Colonic mucosa (tissue), 4 donors: ENCODE measurements at regions not wholly inside any gene's neighbourhood (a gene's known extent, or its start where the extent isn't known, plus 50 kb on each side); places are given as distances from the start of the nearest gene placed in this dataset.
A peak's percentile ranks its signal among the peaks of the same experiment; 100 is the strongest.

Source experiments
- DNase-seq: peaks from one replicate; pipeline ENCODE4 v3.0.0-alpha.2; 2020
- H3K27ac ChIP-seq: fragments of 200-600 bp; one replicate; pipeline ENCODE4 v1.8.0; 2021
- H3K27me3 ChIP-seq: fragments of 200-600 bp; one replicate; pipeline ENCODE4 v1.8.0; 2021
- H3K36me3 ChIP-seq: fragments of 200-600 bp; one replicate; pipeline ENCODE4 v1.8.0; 2021
- H3K4me1 ChIP-seq: fragments of 200-600 bp; one replicate; pipeline ENCODE4 v1.8.0; 2021; ENCODE audit warnings: mild to moderate bottlenecking
- H3K4me3 ChIP-seq: fragments of 200-600 bp; one replicate; pipeline ENCODE4 v1.8.0; 2021
- H3K9ac ChIP-seq, 2 donors: one replicate each; pipeline ENCODE4 v1.7.0; 2013; ENCODE audit warnings: control low read depth in 2 of 2, low read depth in 2 of 2, low read length in 2 of 2
- H3K9me3 ChIP-seq: fragments of 200-600 bp; one replicate; pipeline ENCODE4 v1.8.0; 2021
- intact Hi-C: fragments of 100-400 bp; cut with DNase I; formaldehyde crosslinking; loops from one replicate; pipeline ENCODE4 v1.14.1; 2022
- TF ChIP-seq, protein P1 (sequence below): fragments of 200-600 bp; IDR thresholded peaks from one replicate; pipeline ENCODE4 v1.8.0; 2022; ENCODE audit warnings: antibody characterized with exemption, mild to moderate bottlenecking
- donor health status: healthy.
- donor health status: DM: no; HTN: no; CAD: no.
- donor health status: DM: no; HTN: no; CAD: no.

DNA sequence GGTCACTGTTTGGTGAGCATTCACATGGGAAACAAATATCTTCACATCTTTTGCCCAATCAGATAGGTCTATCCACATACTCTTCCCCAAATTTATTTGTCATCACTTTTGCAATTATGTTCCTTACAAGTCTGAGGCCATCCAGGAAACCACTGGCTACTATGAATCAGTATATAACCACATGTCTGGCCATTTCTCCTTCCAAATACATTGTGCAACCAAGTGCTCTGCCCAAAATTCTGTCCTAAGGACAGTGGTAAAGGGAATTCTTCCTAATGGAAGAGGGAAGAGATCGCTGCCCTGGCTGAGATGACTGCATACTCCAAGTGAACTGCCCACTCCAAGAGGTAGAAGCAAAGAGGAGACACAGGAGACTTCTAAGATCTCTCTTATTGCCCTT lies 148.9 kb upstream of the MAX start:
- no peaks in the 10 kb centered on the region for H3K9me3 ChIP-seq
- intact Hi-C loops, result no loop called here
- TF ChIP-seq, protein P1, sequence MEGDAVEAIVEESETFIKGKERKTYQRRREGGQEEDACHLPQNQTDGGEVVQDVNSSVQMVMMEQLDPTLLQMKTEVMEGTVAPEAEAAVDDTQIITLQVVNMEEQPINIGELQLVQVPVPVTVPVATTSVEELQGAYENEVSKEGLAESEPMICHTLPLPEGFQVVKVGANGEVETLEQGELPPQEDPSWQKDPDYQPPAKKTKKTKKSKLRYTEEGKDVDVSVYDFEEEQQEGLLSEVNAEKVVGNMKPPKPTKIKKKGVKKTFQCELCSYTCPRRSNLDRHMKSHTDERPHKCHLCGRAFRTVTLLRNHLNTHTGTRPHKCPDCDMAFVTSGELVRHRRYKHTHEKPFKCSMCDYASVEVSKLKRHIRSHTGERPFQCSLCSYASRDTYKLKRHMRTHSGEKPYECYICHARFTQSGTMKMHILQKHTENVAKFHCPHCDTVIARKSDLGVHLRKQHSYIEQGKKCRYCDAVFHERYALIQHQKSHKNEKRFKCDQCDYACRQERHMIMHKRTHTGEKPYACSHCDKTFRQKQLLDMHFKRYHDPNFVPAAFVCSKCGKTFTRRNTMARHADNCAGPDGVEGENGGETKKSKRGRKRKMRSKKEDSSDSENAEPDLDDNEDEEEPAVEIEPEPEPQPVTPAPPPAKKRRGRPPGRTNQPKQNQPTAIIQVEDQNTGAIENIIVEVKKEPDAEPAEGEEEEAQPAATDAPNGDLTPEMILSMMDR, result no peak
- no peaks in the 10 kb centered on the region for H3K27me3 ChIP-seq
- peaks cover 4% of the 10 kb centered on the region for H3K4me1 ChIP-seq
- H3K27ac ChIP-seq, result no peak overlapping the region
- no peak overlapping the region for H3K9ac ChIP-seq
- no peak overlapping the region for H3K4me3 ChIP-seq
- H3K36me3 ChIP-seq, result no peaks in the 10 kb centered on the region
- DNase-seq, result no peak

DNA sequence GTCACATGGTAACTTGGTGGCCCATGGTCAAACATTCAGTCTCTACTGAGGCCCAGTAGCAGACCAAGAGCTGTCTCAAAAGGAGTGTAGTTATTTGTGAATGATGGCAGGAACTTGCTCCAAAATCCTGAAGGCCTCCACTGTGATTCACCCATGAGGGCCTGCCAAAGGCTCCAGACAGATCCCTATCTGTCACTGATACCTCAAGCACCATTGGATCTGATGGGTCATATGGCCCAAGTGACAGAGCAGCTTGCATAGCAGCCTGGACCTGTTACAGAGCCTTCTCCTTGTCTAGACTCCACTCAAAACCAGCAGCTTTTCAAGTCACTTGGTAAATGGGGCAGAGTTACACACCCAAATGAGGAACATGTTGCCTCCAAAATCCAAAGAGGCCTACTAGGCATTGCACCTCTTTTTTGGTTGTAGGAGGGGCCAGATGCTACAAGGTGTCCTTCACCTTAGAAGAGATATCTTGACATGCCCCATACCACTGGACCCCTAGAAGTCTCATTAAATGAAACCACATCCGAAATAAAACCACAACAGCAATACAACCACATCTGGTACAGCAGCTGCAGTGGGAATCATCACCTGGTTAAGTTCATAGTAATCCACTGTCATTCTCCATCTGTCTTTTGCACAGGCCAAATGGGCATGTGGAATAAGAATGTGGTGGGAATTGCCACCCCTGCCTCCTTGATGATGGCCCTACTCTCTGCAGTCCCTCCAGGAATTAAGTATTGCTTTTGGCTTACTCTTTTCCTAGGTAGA lies 150.4 kb upstream of the MAX start:
- H3K4me3 ChIP-seq, result no peak overlapping the region
- intact Hi-C loops, result no loop called here
- H3K36me3 ChIP-seq, result no peaks in the 10 kb centered on the region
- H3K4me1 ChIP-seq, result peaks cover 4% of the 10 kb centered on the region
- no peaks in the 10 kb centered on the region for H3K27me3 ChIP-seq
- no peaks in the 10 kb centered on the region for H3K9me3 ChIP-seq
- DNase-seq, result no peak
- TF ChIP-seq, protein P1, result no peak
- H3K27ac ChIP-seq, result no peak overlapping the region
- no peak overlapping the region for H3K9ac ChIP-seq

DNA sequence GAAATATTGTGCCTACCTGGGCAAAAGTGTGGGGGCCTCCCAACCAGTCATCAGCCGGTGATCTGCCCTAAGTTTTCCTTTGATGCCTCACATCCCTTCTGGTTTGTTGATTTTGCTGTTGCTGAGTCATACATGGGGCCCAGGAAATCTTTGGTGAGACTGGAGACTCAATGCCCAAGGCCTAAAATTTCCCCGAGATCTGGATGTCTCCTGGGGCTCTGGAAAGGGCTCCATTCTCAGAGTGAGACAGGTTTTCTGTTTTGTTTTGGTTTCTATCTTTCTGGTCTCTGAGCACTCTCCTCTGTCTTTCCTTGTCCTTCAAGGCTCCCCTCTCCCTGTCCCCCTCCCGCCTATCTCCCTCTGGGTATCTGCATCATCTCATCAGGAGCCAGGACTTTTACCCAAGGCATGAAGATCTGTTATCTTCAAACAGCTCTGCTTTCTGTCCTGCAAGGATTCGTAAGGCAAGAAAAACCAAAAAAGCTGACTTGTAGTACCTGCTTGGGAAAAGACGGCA lies 152.8 kb upstream of the MAX start:
- H3K9ac ChIP-seq, result no peak overlapping the region
- peaks cover 4% of the 10 kb centered on the region for H3K4me1 ChIP-seq
- H3K27ac ChIP-seq, result peak overlapping the region; percentile 71
- TF ChIP-seq, protein P1, result no peak
- no peaks in the 10 kb centered on the region for H3K9me3 ChIP-seq
- no peaks in the 10 kb centered on the region for H3K27me3 ChIP-seq
- no peak for DNase-seq
- no peak overlapping the region for H3K4me3 ChIP-seq
- H3K36me3 ChIP-seq, result no peaks in the 10 kb centered on the region
- intact Hi-C loops, result no loop called here

DNA sequence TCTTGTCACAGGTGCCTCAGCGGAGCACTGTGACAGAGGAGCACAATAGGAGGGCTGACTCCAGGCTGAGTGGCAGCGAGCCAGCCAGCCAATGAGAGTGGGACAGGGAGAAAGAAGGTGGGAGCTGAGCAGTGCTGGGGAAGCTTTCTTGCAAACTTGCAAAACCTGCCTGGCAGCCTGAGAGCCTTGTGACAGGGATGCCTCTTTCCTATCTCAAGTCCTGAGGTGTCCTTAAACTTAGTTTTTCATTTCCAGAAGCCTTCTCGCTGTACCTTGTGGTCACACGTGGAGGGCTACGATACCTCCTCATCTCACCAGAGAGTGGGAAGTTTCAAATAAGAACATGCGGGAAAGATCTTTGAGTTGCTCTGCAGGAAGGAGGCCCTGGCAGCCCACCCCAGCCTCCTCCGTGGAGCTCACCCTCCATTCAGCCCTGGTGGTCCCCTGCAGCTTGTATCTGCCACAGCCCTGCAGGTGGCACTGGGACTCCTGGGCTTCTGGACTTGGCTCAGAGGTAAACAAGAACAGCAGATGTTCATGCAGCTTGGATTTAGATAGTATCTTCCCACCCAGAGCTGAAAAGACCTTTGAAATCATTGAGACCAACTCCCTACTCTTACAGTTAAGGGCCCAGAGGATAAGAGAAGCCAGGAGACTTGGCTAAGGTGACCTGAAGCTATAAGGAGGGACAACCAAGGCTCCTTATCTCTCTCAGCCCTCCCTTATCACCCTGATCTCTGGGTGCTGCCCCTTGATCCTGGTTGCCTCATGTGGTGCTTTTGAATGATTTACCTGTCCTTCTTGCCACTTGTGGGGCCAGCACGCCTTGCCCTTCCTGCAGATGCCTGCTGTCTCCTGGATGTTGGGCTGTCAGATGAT lies 153.5 kb upstream of the MAX start:
- intact Hi-C loops, result no loop called here
- H3K4me3 ChIP-seq, result no peak overlapping the region
- peak overlapping the region in 1 of 2 donors; percentile 76 for H3K9ac ChIP-seq
- peaks cover 4% of the 10 kb centered on the region for H3K4me1 ChIP-seq
- TF ChIP-seq, protein P1, result peak; percentile 18
- H3K9me3 ChIP-seq, result no peaks in the 10 kb centered on the region
- H3K27me3 ChIP-seq, result no peaks in the 10 kb centered on the region
- peak overlapping the region; percentile 71 for H3K27ac ChIP-seq
- peak; percentile 94 for DNase-seq
- H3K36me3 ChIP-seq, result no peaks in the 10 kb centered on the region

DNA sequence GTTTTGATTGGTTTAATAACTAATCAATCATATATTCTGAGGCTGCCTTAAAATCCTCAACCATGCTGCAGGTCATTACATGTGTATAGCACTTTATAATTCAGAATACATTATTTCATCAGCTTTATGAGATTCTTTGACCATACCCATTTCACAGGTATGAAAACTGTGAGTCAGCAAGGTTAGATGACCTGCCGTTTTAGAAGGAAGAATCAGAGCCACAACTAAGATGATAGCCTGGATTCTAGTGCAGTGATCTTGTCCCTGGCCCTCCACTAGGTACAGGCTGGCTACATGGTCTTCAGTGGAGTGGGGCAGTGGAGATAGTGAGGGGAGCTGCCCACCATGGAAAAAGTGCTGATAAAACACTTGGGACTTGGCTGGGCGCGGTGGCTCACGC lies 154.4 kb upstream of the MAX start:
- Histone ChIP-seq H3K4me3 (no peak overlapping the region), H3K27me3 (no peaks in the 10 kb centered on the region), H3K27ac (peak overlapping the region; percentile 71), H3K9ac (no peak overlapping the region), H3K4me1 (peaks cover 4% of the 10 kb centered on the region), H3K9me3 (no peaks in the 10 kb centered on the region), H3K36me3 (no peaks in the 10 kb centered on the region)
- DNase-seq, result no peak
- intact Hi-C loops, result no loop called here
- TF ChIP-seq, protein P1, result no peak
